AG04450 (cell line): ENCODE measurements at regions not wholly inside any gene's neighbourhood (a gene's known extent, or its start where the extent isn't known, plus 50 kb on each side); places are given as distances from the start of the nearest gene placed in this dataset.

ENCODE experiments used
- CTCF ChIA-PET: fragments of 300-600, 350-600 bp; formaldehyde crosslinking; extraction: SDS; loops from one replicate; lab custom pipeline; 2022; ENCODE audit warnings: antibody characterized with exemption, inconsistent platforms; lab: Charles Lee
- POLR2A ChIA-PET: fragments of 350-600 bp; formaldehyde crosslinking; extraction: SDS; loops from one replicate; lab custom pipeline; 2021; ENCODE audit warnings: antibody characterized with exemption, inconsistent platforms; lab: Yijun Ruan, JAX
- DNase-seq: peaks from one replicate; pipeline ENCODE4 v3.0.0-alpha.2; 2011; ENCODE audit warnings: low read depth, low spot score
- H3K27ac ChIP-seq: one replicate; pipeline ENCODE4 v1.5.1; 2012; ENCODE audit warnings: low read depth, low read length, control low read depth
- H3K27me3 ChIP-seq: one replicate; pipeline ENCODE4 v1.6.0; 2012; ENCODE audit warnings: low read length; ENCODE audit not compliant: control insufficient read depth, insufficient read depth
- H3K4me3 ChIP-seq: 2 replicates; pipeline ENCODE4 v1.5.1; 2011; ENCODE audit warnings: mild to moderate bottlenecking, low read depth, low read length, control low read depth
- H3K9me3 ChIP-seq: 2 replicates; pipeline ENCODE4 v1.5.1; 2012; ENCODE audit warnings: low read length; ENCODE audit not compliant: control insufficient read depth, insufficient read depth
- CTCF ChIP-seq: IDR thresholded peaks from 2 replicates; pipeline ENCODE4 v1.5.1; 2011; ENCODE audit warnings: low read depth, low read length, control low read depth, inconsistent platforms

GRCh38 chr4:155474758-155475157, 98.0 kb upstream of the MAP9 start:
- ChIA-PET CTCF (no interaction called here), POLR2A (no interaction called here)
- no peak for TF ChIP-seq CTCF
- H3K4me3 ChIP-seq: no peak overlapping the region
- no peak overlapping the region for H3K27ac ChIP-seq
- H3K9me3 ChIP-seq: no peaks in the 10 kb centered on the region
- no peaks in the 10 kb centered on the region for H3K27me3 ChIP-seq
- no peak for DNase-seq

- no peaks in the 10 kb centered on the region for H3K9me3 ChIP-seq
- no peaks in the 10 kb centered on the region for H3K27me3 ChIP-seq
- ChIA-PET POLR2A (no interaction called here), CTCF (no interaction called here)
- no peak for TF ChIP-seq CTCF
- no peak for DNase-seq
- H3K27ac ChIP-seq: no peak overlapping the region
- H3K4me3 ChIP-seq: no peak overlapping the region
Measured at GRCh38 chr4:155473420-155474095, 96.8 kb upstream of the MAP9 start.

- POLR2A ChIA-PET: no interaction called here
Measured at GRCh38 chr4:155468282-155468681, 91.5 kb upstream of the MAP9 start.

GRCh38 chr4:155450676-155451075, 73.9 kb upstream of the MAP9 start:
- Histone ChIP-seq H3K9me3 (no peaks in the 10 kb centered on the region), H3K4me3 (no peak overlapping the region), H3K27me3 (no peaks in the 10 kb centered on the region), H3K27ac (no peak overlapping the region)
- no peak for TF ChIP-seq CTCF
- CTCF ChIA-PET: interaction anchor here (0.6 kb wide), 1 partner anchor 503 kb away, joined by 4 read pairs; no protein-coding TSS in a partner anchor
- POLR2A ChIA-PET: no interaction called here
- DNase-seq: no peak

More at GRCh38 chr4:155468282-155468681, 91.5 kb upstream of the MAP9 start:
- Histone ChIP-seq H3K27ac (no peak overlapping the region), H3K9me3 (no peaks in the 10 kb centered on the region), H3K27me3 (no peaks in the 10 kb centered on the region), H3K4me3 (no peak overlapping the region)
- no peak for TF ChIP-seq CTCF
- no peak for DNase-seq
- CTCF ChIA-PET: no interaction called here

GRCh38 chr4:155445306-155445705, 68.5 kb upstream of the MAP9 start:
- Histone ChIP-seq H3K27me3 (no peaks in the 10 kb centered on the region), H3K4me3 (no peak overlapping the region), H3K27ac (no peak overlapping the region), H3K9me3 (no peaks in the 10 kb centered on the region)
- no peak for TF ChIP-seq CTCF
- ChIA-PET POLR2A (no interaction called here), CTCF (interaction anchor here (1.0 to 3.8 kb wide), 3 partner anchors 342 to 507 kb away, joined by 3 to 25 read pairs (median 4); no protein-coding TSS in a partner anchor)
- DNase-seq: no peak
